GM13977 (cell line): ENCODE measurements at regions not wholly inside any gene's neighbourhood (a gene's known extent, or its start where the extent isn't known, plus 50 kb on each side); places are given as distances from the start of the nearest gene placed in this dataset.
"Not testable (repeated sequence)": the region's sequence is repeated elsewhere in the genome, so short reads cannot be mapped to it uniquely, and the experiment has no call there.

Source experiments
- DNase-seq: peaks from one replicate; pipeline ENCODE4 v3.0.0; 2012; ENCODE audit warnings: low spot score
- CTCF ChIP-seq: IDR thresholded peaks from 2 replicates; pipeline ENCODE4 v1.5.1; 2012; ENCODE audit warnings: mild to moderate bottlenecking, control low read depth; ENCODE audit not compliant: insufficient read depth; ENCODE audit errors: extremely low read depth, missing control alignments
- in situ Hi-C: fragments of 300-500 bp; cut with MboI; formaldehyde crosslinking; loops from one replicate; pipeline ENCODE4 v1.12.0; 2022; ENCODE audit warnings: low sequenced_read_pairs, low pct_unique_long_range_greater_than_20kb, mixed read lengths, inconsistent platforms; ENCODE audit not compliant: unreplicated experiment

GRCh38 chr19:28301463-28301862, 911.5 kb downstream of the UQCRFS1 start:
- DNase-seq, result no peak
- in situ Hi-C loops, result no loop called here
- TF ChIP-seq CTCF, result no peak

- DNase-seq, result no peak
- TF ChIP-seq CTCF, result no peak
- in situ Hi-C loops, result no loop called here
These were observed 913.3 kb downstream of the UQCRFS1 start for GRCh38 chr19:28299649-28300048.

GRCh38 chr19:28297586-28298157, 915.3 kb downstream of the UQCRFS1 start:
- no peak for DNase-seq
- TF ChIP-seq CTCF, result no peak
- in situ Hi-C loops, result no loop called here

- DNase-seq, result no peak
- no peak for TF ChIP-seq CTCF
- in situ Hi-C loops, result no loop called here
These were observed 915.9 kb downstream of the UQCRFS1 start for GRCh38 chr19:28297036-28297435.

- TF ChIP-seq CTCF, result no peak
These were observed 916.4 kb downstream of the UQCRFS1 start for GRCh38 chr19:28296506-28296905.

GRCh38 chr19:28294975-28295374, 918.0 kb downstream of the UQCRFS1 start:
- DNase-seq, in situ Hi-C loops: not testable (repeated sequence)

More at GRCh38 chr19:28296506-28296905, 916.4 kb downstream of the UQCRFS1 start:
- DNase-seq, result no peak
- in situ Hi-C loops, result no loop called here

- TF ChIP-seq CTCF, result no peak
- in situ Hi-C loops, result no loop called here
- DNase-seq, result no peak
These were observed 918.6 kb downstream of the UQCRFS1 start for GRCh38 chr19:28294395-28294794.
